ENCODE measurements at regions not wholly inside any gene's neighbourhood (a gene's known extent, or its start where the extent isn't known, plus 50 kb on each side); places are given as distances from the start of the nearest gene placed in this dataset.

DNA sequence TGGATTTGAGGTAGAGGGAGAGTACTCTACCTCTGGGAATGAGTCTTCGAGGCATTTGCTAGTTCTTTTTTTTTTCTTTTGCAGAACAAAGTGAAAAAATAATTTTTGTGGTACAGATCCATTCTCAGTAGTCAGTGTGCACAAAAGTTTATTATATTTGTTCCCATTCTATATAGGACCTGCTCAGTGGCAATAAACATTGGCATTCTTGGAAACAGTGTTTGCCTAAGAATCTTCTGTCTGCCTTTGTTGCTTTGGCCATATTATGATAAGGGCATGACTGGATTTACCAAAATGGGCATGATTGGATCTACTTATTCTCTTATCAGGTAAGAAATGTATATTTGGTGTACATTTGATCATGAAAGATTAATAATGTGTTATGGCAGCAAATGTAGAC lies 583.3 kb downstream of the PLCL1 start:
- H3K4me1 Mint-ChIP-seq, result no peaks in the 10 kb centered on the region
- no peak for TF ChIP-seq EZH2 (IDR thresholded peaks at IDR 0.05; ENCODE audit: borderline replicate concordance, insufficient read depth, low read depth, low read length, poor library complexity, severe bottlenecking)
- TF ChIP-seq, protein P1, sequence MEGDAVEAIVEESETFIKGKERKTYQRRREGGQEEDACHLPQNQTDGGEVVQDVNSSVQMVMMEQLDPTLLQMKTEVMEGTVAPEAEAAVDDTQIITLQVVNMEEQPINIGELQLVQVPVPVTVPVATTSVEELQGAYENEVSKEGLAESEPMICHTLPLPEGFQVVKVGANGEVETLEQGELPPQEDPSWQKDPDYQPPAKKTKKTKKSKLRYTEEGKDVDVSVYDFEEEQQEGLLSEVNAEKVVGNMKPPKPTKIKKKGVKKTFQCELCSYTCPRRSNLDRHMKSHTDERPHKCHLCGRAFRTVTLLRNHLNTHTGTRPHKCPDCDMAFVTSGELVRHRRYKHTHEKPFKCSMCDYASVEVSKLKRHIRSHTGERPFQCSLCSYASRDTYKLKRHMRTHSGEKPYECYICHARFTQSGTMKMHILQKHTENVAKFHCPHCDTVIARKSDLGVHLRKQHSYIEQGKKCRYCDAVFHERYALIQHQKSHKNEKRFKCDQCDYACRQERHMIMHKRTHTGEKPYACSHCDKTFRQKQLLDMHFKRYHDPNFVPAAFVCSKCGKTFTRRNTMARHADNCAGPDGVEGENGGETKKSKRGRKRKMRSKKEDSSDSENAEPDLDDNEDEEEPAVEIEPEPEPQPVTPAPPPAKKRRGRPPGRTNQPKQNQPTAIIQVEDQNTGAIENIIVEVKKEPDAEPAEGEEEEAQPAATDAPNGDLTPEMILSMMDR (IDR thresholded peaks at IDR 0.05), result no peak
- H3K27ac Mint-ChIP-seq, result no peak overlapping the region
- Histone ChIP-seq H3K9ac (ENCODE audit: low read length) (no peak overlapping the region), H3K79me2 (ENCODE audit: control insufficient read depth, insufficient read depth, low read length) (no peaks in the 10 kb centered on the region), H3K36me3 (replicated peaks in 1 of 2; ENCODE audit: control extremely low read depth in 1 of 2, control insufficient read depth in 1 of 2, extremely low read depth in 1 of 2, insufficient read depth in 2 of 2, low read length in 1 of 2) (no peaks in the 10 kb centered on the region), H2AFZ (ENCODE audit: insufficient read depth, low read depth, low read length, poor library complexity, severe bottlenecking) (no peak overlapping the region), H3K4me3 (ENCODE audit: control extremely low read depth in 1 of 5, extremely low read depth in 1 of 5, insufficient read depth in 1 of 5, low read depth in 2 of 5, low read length in 4 of 5) (no peak overlapping the region), H4K20me1 (ENCODE audit: control insufficient read depth, insufficient read depth, low read length, poor library complexity, severe bottlenecking) (no peaks in the 10 kb centered on the region), H3K27ac (ENCODE audit: low read length in 2 of 2) (no peak overlapping the region), H3K9me3 (ENCODE audit: control extremely low read depth in 1 of 3, control insufficient read depth in 2 of 3, insufficient read depth in 1 of 3, low read length in 2 of 3) (no peaks in the 10 kb centered on the region), H3K4me2 (replicated peaks; ENCODE audit: low read depth, low read length, poor library complexity, severe bottlenecking) (no peak overlapping the region), H3K4me1 (ENCODE audit: control insufficient read depth in 2 of 2, insufficient read depth in 2 of 2, low read length in 2 of 2) (no peaks in the 10 kb centered on the region), H3K27me3 (replicated peaks in 1 of 4; ENCODE audit: control extremely low read depth in 1 of 4, control insufficient read depth in 3 of 4, insufficient read depth in 4 of 4, low read length in 3 of 4) (peaks cover 0 to 3% (median 0%) of the 10 kb centered on the region in 4 experiments)
- H3K4me3 Mint-ChIP-seq, result no peak overlapping the region
- POLR2A ChIA-PET, result no interaction called here
- no CpG with 5 or more reads among the region's 1 CpG for WGBS (ENCODE audit: insufficient coverage)
- intact Hi-C loops (cut with micrococcal nuclease), result no loop called here
- H3K27me3 Mint-ChIP-seq, result no peaks in the 10 kb centered on the region
- DNase-seq, result no peak
- CTCF ChIA-PET, result no interaction called here
- no peaks in the 10 kb centered on the region for H3K9me3 Mint-ChIP-seq (ENCODE audit: insufficient read depth)
- no peak for ATAC-seq (ENCODE audit: low read depth)

DNA sequence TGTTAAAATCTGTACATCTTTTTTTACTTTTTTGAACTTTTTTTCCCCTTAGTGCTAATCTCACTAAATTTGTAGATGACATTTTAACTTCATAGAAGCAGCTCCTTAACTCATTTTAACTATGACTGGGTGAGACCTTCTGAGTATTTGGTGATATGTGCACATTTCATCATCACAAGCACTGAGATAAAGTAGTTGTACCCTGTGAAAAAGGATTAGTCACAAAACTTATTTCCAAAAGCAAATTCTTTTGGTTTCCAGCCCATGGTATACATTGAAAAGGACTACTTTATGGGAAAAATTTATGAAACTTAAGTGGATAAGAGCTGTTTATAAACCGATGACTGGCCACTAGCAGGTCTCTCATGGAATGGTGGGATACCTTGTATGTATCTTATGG lies 581.5 kb downstream of the PLCL1 start:
- no peak overlapping the region for H2AFZ ChIP-seq (ENCODE audit: insufficient read depth, low read depth, low read length, poor library complexity, severe bottlenecking)
- no peaks in the 10 kb centered on the region for H3K4me1 ChIP-seq (ENCODE audit: control insufficient read depth in 2 of 2, insufficient read depth in 2 of 2, low read length in 2 of 2)
- intact Hi-C loops (cut with micrococcal nuclease), result no loop called here
- H3K9me3 ChIP-seq (ENCODE audit: control extremely low read depth in 1 of 3, control insufficient read depth in 2 of 3, insufficient read depth in 1 of 3, low read length in 2 of 3), result no peaks in the 10 kb centered on the region
- peaks cover 0 to 3% (median 0%) of the 10 kb centered on the region in 4 experiments for H3K27me3 ChIP-seq (replicated peaks in 1 of 4; ENCODE audit: control extremely low read depth in 1 of 4, control insufficient read depth in 3 of 4, insufficient read depth in 4 of 4, low read length in 3 of 4)
- no peaks in the 10 kb centered on the region for H3K36me3 ChIP-seq (replicated peaks in 1 of 2; ENCODE audit: control extremely low read depth in 1 of 2, control insufficient read depth in 1 of 2, extremely low read depth in 1 of 2, insufficient read depth in 2 of 2, low read length in 1 of 2)
- WGBS (ENCODE audit: insufficient coverage), result no CpG with 5 or more reads among the region's 1 CpG
- TF ChIP-seq, protein P1 (IDR thresholded peaks at IDR 0.05), result no peak
- TF ChIP-seq EZH2 (IDR thresholded peaks at IDR 0.05; ENCODE audit: borderline replicate concordance, insufficient read depth, low read depth, low read length, poor library complexity, severe bottlenecking), result no peak
- H3K9ac ChIP-seq (ENCODE audit: low read length), result no peak overlapping the region
- H3K9me3 Mint-ChIP-seq (ENCODE audit: insufficient read depth), result no peaks in the 10 kb centered on the region
- H3K27ac Mint-ChIP-seq, result no peak overlapping the region
- no peak overlapping the region for H3K4me2 ChIP-seq (replicated peaks; ENCODE audit: low read depth, low read length, poor library complexity, severe bottlenecking)
- no peaks in the 10 kb centered on the region for H4K20me1 ChIP-seq (ENCODE audit: control insufficient read depth, insufficient read depth, low read length, poor library complexity, severe bottlenecking)
- CTCF ChIA-PET, result no interaction called here
- H3K4me3 ChIP-seq (ENCODE audit: control extremely low read depth in 1 of 5, extremely low read depth in 1 of 5, insufficient read depth in 1 of 5, low read depth in 2 of 5, low read length in 4 of 5), result no peak overlapping the region
- H3K4me1 Mint-ChIP-seq, result no peaks in the 10 kb centered on the region
- no peak for ATAC-seq (ENCODE audit: low read depth)
- no peaks in the 10 kb centered on the region for H3K79me2 ChIP-seq (ENCODE audit: control insufficient read depth, insufficient read depth, low read length)
- no peak for DNase-seq
- no peak overlapping the region for H3K27ac ChIP-seq (ENCODE audit: low read length in 2 of 2)
- POLR2A ChIA-PET, result no interaction called here
- no peaks in the 10 kb centered on the region for H3K27me3 Mint-ChIP-seq
- no peak overlapping the region for H3K4me3 Mint-ChIP-seq
